ENCODE measurements at regions not wholly inside any gene's neighbourhood (a gene's known extent, or its start where the extent isn't known, plus 50 kb on each side); places are given as distances from the start of the nearest gene placed in this dataset.

DNA sequence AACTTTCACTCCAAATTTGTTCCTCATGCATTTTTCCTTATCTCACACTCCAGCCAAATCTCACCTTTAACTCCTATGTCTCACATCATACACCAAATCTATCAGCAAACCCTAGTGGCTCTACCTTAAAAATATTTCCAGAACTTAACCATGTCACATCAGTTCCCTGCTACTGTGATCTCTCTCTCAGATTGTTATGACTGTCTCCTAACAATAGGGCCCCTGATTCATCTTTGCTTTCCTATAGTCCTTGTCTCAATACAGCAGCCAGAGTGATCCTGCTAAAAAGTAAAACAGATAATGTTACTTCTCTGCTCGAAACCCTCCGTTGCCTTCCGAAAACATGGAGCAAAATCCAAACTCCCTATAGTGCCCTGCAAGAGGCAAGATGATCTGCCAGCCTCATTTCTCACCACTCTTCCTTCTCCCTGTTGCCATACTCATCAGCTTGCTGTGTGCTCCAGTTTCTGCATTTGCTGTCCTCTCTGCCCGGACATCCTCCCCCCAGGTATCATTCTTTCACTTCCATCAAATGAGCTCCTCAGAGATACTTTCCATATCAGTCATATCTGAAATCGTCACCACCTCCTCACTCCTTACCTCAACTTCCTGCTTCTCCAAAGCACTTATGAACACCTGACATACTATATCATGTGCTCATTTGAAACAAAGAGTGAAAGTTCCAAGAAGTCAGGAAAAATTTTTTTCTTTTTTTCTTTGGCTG is 293.4 kb upstream of the NR3C2 start:
- Mint-ChIP-seq H3K27me3 (ENCODE audit: insufficient read depth, unreplicated experiment) (no peaks in the 10 kb centered on the region), H3K4me1 (ENCODE audit: insufficient read depth, unreplicated experiment) (no peaks in the 10 kb centered on the region), H3K27ac (ENCODE audit: low read depth, unreplicated experiment) (no peak overlapping the region), H3K9me3 (ENCODE audit: unreplicated experiment) (no peaks in the 10 kb centered on the region), H3K4me3 (ENCODE audit: unreplicated experiment) (no peak overlapping the region), H3K36me3 (ENCODE audit: insufficient read depth, unreplicated experiment) (no peaks in the 10 kb centered on the region)
- BruUV-seq (replicated peaks): no TSS peak
- intact Hi-C loops (cut with micrococcal nuclease): no loop called here
- TF ChIP-seq, protein P1, sequence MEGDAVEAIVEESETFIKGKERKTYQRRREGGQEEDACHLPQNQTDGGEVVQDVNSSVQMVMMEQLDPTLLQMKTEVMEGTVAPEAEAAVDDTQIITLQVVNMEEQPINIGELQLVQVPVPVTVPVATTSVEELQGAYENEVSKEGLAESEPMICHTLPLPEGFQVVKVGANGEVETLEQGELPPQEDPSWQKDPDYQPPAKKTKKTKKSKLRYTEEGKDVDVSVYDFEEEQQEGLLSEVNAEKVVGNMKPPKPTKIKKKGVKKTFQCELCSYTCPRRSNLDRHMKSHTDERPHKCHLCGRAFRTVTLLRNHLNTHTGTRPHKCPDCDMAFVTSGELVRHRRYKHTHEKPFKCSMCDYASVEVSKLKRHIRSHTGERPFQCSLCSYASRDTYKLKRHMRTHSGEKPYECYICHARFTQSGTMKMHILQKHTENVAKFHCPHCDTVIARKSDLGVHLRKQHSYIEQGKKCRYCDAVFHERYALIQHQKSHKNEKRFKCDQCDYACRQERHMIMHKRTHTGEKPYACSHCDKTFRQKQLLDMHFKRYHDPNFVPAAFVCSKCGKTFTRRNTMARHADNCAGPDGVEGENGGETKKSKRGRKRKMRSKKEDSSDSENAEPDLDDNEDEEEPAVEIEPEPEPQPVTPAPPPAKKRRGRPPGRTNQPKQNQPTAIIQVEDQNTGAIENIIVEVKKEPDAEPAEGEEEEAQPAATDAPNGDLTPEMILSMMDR (IDR thresholded peaks at IDR 0.05; ENCODE audit: unreplicated experiment): no peak
- CTCF ChIA-PET: interaction anchor here (0.5 kb wide), 1 partner anchor 23 kb away, joined by 4 read pairs; no protein-coding TSS in a partner anchor
- POLR2A ChIA-PET: no interaction called here
- no peak for DNase-seq (ENCODE audit: unreplicated experiment)

DNA sequence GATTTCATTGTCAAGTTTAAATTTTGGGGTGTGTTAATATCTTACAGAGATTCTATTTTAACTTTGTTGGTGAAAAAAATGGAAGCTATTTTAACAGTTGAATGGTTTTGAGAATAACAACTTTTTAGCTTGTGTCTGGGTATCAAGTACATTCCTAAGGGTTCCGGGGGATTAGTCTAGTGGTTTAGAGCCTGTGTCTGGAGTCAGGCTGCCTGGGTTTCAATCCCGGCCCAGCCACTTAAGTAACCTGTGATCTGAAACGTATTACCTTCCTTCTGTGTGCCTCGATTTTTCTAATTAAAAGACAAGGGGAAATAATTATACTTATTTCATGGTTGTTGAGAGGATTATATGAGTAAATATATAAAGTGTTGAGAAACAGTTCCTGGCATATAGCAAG is 288.6 kb upstream of the NR3C2 start:
- no peak for DNase-seq (ENCODE audit: unreplicated experiment)
- no TSS peak for BruUV-seq (replicated peaks)
- TF ChIP-seq, protein P1 (IDR thresholded peaks at IDR 0.05; ENCODE audit: unreplicated experiment): no peak
- CTCF ChIA-PET: interaction anchor here (0.7 kb wide), 1 partner anchor 1280 kb away, joined by 5 read pairs; no protein-coding TSS in a partner anchor
- Mint-ChIP-seq H3K9me3 (ENCODE audit: unreplicated experiment) (no peaks in the 10 kb centered on the region), H3K4me3 (ENCODE audit: unreplicated experiment) (no peak overlapping the region), H3K36me3 (ENCODE audit: insufficient read depth, unreplicated experiment) (peaks cover 5% of the 10 kb centered on the region), H3K27ac (ENCODE audit: low read depth, unreplicated experiment) (no peak overlapping the region), H3K27me3 (ENCODE audit: insufficient read depth, unreplicated experiment) (no peaks in the 10 kb centered on the region), H3K4me1 (ENCODE audit: insufficient read depth, unreplicated experiment) (no peaks in the 10 kb centered on the region)
- intact Hi-C loops (cut with micrococcal nuclease): no loop called here
- POLR2A ChIA-PET: interaction anchor here (1.6 kb wide), 1 partner anchor 31 kb away, joined by 4 read pairs; no protein-coding TSS in a partner anchor

DNA sequence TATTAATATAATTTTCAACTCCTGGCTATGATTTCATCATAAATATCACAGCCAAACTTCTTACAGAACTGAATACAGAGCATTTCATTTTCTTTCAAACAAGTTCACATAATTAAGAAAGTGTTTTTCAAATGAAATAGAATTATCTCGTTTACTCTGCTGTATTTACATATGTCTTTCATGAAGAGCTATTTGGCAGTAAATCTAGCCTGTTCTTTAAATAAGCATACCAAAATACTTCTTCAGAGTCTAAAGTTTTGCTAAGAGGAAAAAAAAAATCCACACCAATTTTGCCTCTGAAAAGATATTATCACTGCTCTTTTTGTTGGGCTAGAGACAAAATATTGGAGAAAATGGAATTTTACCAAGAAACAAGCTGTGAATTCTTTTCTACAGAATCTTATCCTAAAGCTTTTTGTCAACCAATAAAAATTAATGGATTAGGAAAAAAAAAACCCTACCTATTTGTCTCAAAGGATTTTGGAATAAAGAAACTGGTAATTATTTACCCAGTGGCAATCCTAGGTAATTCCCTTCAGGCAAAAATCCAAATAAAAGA is 287.9 kb upstream of the NR3C2 start:
- BruUV-seq (replicated peaks): no TSS peak
- TF ChIP-seq, protein P1 (IDR thresholded peaks at IDR 0.05; ENCODE audit: unreplicated experiment): no peak
- H3K27ac Mint-ChIP-seq (ENCODE audit: low read depth, unreplicated experiment): no peak overlapping the region
- ChIA-PET CTCF (interaction anchor here (0.7 kb wide), 1 partner anchor 1281 kb away, joined by 5 read pairs; no protein-coding TSS in a partner anchor), POLR2A (interaction anchor here (1.6 kb wide), 1 partner anchor 30 kb away, joined by 4 read pairs; no protein-coding TSS in a partner anchor)
- H3K4me3 Mint-ChIP-seq (ENCODE audit: unreplicated experiment): no peak overlapping the region
- H3K9me3 Mint-ChIP-seq (ENCODE audit: unreplicated experiment): no peaks in the 10 kb centered on the region
- no peak for DNase-seq (ENCODE audit: unreplicated experiment)
- no peaks in the 10 kb centered on the region for H3K27me3 Mint-ChIP-seq (ENCODE audit: insufficient read depth, unreplicated experiment)
- peaks cover 5% of the 10 kb centered on the region for H3K36me3 Mint-ChIP-seq (ENCODE audit: insufficient read depth, unreplicated experiment)
- intact Hi-C loops (cut with micrococcal nuclease): no loop called here
- no peaks in the 10 kb centered on the region for H3K4me1 Mint-ChIP-seq (ENCODE audit: insufficient read depth, unreplicated experiment)

DNA sequence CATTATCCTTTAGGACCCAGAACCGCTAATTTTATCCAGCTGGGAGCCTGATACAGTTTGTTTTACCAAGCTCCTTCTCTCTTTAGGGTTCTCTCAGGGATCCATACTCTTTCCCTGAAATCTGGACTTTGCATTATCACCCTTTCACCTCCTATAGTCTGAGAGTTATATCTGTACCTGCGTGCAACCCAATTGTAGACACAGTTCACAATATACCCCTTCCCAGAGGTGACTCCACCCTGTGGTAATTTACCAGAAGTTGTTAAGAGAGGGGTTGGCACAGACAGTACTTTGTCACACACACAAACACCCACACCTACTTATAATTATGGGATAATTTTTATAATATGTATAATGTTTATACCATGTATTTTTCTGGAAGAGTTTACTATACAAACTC is 275.8 kb upstream of the NR3C2 start:
- Mint-ChIP-seq H3K27me3 (ENCODE audit: insufficient read depth, unreplicated experiment) (no peaks in the 10 kb centered on the region), H3K9me3 (ENCODE audit: unreplicated experiment) (no peaks in the 10 kb centered on the region), H3K36me3 (ENCODE audit: insufficient read depth, unreplicated experiment) (no peaks in the 10 kb centered on the region), H3K4me3 (ENCODE audit: unreplicated experiment) (no peak overlapping the region), H3K27ac (ENCODE audit: low read depth, unreplicated experiment) (no peak overlapping the region), H3K4me1 (ENCODE audit: insufficient read depth, unreplicated experiment) (no peaks in the 10 kb centered on the region)
- intact Hi-C loops (cut with micrococcal nuclease): no loop called here
- TF ChIP-seq, protein P1 (IDR thresholded peaks at IDR 0.05; ENCODE audit: unreplicated experiment): no peak
- no TSS peak for BruUV-seq (replicated peaks)
- DNase-seq (ENCODE audit: unreplicated experiment): no peak
- CTCF ChIA-PET: no interaction called here
- POLR2A ChIA-PET: interaction anchor here (0.7 kb wide), 1 partner anchor 78 kb away, joined by 5 read pairs; no protein-coding TSS in a partner anchor
